GM19328 (cell line): ENCODE measurements at regions not wholly inside any gene's neighbourhood (a gene's known extent, or its start where the extent isn't known, plus 50 kb on each side); places are given as distances from the start of the nearest gene placed in this dataset.

Experiments used
- ATAC-seq: cut with Tn5 transposase; IDR thresholded peaks from one replicate; pipeline ENCODE4 v1.9.1; 2021; ENCODE audit warnings: mild to moderate bottlenecking, moderate library complexity; ENCODE audit not compliant: unreplicated experiment

- no peak for ATAC-seq
Measured at GRCh38 chr4:136784326-136784725, 748.0 kb downstream of the PCDH18 start.

- no peak for ATAC-seq
Measured at GRCh38 chr4:136769717-136770116, 762.6 kb downstream of the PCDH18 start.

GRCh38 chr4:136768925-136769275, 763.4 kb downstream of the PCDH18 start:
- no peak for ATAC-seq

GRCh38 chr4:136768213-136768924, 763.9 kb downstream of the PCDH18 start:
- no peak for ATAC-seq

DNA sequence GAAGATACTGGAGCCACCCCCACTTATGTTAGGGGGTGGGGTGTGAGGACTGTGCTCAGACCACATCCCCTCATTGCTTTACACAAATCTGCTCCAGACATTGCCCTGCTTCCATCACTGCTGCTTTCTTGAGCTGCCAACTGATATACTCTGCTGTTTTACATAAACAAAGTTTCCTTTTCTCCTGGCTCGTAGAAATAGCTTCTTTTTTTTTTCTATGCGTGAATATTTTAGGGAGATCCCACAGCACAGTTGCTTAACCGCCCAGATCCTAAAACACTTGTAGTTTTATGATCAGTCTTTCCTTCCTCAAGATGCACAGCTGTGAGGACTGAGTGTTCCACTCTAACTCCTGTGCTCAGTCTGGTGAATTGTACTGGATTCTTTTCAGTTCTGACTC, 768.4 kb downstream of the PCDH18 start:
- ATAC-seq: no peak

DNA sequence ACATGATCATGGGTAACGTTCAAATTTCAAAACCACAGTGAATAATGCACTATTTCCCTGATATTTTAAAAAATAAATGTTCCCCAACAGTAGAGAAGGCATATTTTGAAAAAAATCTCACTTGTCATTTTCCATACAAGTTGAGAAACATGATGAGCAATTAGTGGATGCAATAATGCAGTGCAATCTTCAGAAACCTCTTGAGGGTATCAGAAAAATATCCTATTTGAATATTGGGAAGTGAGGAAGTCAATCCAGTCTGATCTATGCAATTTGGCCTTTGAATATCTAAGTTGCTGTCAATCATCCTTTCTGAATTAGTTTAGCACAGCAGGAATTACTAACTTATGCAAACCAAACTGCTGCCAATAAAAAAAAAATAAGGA, 776.8 kb downstream of the PCDH18 start:
- no peak for ATAC-seq

GRCh38 chr4:136754810-136755530, 777.3 kb downstream of the PCDH18 start:
- ATAC-seq: no peak

- no peak for ATAC-seq
Measured at GRCh38 chr4:136751556-136751955, 780.7 kb downstream of the PCDH18 start.

GRCh38 chr4:136750897-136751296, 781.4 kb downstream of the PCDH18 start:
- ATAC-seq: no peak

DNA sequence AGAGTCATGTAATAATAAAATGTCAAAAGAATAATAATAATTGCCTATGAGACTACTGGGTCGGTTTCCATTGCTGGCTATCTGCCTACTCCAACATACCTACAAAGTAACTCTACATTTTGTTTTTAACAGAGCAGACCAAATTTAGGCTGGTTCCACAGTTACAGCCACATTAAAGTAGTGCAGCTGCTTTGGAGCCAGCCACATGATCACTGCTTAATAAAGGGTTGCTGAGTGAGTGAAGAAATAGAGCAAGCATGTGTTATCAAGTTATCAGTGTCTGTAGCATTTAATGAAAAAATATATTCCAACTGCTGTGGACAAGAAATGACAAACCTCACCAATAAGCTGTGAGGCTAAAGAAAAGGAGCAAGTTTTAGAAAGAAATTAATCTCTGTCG, 782.3 kb downstream of the PCDH18 start:
- no peak for ATAC-seq

- no peak for ATAC-seq
Measured at GRCh38 chr4:136748773-136749172, 783.5 kb downstream of the PCDH18 start.

GRCh38 chr4:136748165-136748564, 784.1 kb downstream of the PCDH18 start:
- ATAC-seq: no peak

DNA sequence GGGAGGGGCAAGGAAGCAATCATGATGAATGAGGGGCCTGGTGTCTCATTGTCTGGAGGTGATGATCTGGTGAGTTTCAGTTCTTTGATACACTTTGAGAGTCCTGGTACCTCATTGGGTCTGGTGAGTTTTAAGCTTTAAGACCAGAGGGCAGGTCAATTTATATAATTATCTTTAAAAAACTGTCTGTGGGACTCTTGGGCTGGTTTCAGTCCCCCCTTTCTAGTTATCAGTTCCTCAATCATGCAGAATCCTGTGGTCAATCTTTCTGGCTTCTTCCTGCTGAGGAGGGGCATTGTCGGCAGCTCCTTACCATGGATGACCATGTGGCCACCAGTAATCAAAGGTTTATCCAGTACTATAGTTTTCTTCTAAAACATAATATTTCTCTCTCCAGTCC, 789.1 kb downstream of the PCDH18 start:
- ATAC-seq: no peak

DNA sequence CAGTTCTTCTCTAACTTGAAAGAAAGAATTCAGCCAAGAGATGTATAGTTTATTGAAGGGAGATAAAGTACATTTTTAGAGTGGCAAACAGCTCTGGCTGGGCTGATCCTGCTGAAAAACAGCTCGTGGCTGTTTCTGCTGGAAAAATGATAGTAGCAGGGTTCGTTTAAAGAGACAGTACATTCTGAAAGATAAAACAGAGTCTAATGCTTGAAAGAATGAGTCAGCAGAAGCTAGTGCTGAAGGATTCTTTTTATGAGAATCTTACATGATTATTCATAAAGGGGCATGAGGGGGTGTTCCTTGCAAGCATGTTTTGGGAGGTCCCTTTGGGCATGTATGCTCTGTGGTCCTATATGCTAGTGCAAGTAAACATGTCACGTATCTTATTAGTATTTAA, 790.0 kb downstream of the PCDH18 start:
- no peak for ATAC-seq

DNA sequence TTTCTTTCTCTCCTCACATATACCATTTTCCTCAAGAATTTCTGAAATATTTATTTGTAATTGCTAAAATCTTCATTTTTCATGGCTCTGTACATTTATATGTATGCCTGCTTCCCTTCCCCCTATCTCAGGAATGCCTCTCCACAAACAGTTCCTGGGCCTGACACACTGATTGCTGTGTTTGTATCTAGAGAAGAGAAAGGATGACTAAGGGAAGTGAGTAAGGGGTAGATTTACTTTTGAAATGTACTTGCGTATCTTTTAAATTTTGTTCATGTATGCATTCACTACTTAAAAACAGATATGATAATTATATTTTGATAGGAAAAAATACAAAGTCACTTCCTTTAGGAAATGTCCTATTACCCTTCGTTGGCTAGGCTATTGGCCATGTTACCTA, 790.8 kb downstream of the PCDH18 start:
- no peak for ATAC-seq

DNA sequence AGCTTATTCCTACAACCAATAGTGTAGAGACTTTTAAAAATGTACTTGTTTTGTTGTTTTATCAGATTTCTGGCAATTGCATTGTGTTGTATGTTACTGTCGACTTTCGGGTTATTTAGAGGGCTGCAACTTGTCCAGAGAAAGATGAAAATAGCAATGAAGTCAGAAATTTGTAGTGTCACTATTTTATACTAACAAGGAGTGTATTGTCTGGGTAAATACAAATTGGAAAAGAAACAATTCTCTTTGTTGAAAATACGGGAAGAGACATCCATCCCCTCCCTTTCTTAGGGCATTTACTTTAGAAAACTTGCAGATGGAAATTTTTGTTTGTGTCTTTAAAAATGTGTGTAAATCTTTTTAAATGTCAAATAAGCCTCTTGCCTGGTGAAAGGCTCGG, 792.0 kb downstream of the PCDH18 start:
- ATAC-seq: no peak

GRCh38 chr4:136737066-136737465, 795.2 kb downstream of the PCDH18 start:
- no peak for ATAC-seq

DNA sequence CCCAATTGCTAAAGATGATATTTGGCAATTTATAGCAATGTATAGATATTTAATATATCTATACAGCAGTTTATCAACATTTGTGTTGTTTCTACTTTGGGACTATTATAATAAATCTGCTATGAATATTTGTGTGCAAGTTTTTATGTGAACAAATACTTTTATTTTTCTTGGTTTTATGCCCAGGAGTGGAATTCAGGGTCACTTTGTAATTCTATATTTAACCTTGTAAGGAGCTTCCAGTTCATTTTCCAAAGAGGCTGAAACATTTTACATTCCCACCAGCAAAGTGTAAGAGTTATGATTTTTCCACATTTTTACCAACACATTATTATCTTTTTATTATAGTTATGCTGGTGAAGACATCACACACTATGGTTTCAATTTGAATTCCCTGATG, 801.3 kb downstream of the PCDH18 start:
- ATAC-seq: no peak

- no peak for ATAC-seq
Measured at GRCh38 chr4:136725286-136726081, 806.8 kb downstream of the PCDH18 start.

- no peak for ATAC-seq
Measured at GRCh38 chr4:136713140-136713539, 819.2 kb downstream of the PCDH18 start.

DNA sequence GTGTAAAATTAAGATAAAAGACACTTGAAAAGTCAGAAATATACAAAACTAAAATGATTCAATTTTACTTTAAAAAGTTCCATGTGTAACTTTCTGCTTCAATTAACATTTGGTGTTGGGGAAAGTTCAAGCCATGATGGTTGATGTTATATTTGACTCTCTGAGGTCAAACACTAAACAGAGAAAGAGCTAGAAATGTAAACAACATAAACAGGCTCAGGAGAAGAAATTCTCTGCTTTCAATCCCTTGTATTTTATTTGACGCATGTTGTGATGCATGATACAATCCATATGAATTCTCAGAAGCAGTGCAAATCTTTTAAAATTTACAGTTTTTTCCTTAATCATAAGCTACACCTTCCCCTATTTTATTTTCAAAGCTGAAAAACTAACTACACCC, 822.4 kb downstream of the PCDH18 start:
- no peak for ATAC-seq

DNA sequence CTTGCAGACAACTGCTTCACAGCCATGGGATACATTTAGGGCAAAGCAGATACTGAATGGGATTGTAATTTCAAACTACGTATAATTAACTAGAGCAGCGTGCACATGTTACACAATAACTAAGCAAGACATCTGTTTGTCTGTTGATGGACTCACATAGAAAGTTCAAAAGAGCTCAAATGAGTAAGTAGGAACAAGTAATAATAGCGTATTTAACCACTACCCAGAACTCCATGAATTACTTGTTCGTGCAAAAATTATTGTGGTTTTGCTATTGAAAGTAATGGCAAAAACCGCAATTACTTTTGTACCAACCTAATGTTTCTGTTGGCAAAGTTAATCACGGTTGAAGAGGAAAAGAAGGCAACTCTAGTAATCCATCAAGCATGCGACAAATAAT, 825.4 kb downstream of the PCDH18 start:
- no peak for ATAC-seq
